ENCODE measurements at regions not wholly inside any gene's neighbourhood (a gene's known extent, or its start where the extent isn't known, plus 50 kb on each side); places are given as distances from the start of the nearest gene placed in this dataset.

- TF ChIP-seq CTCF (conservative IDR thresholded peaks at IDR 0.05; ENCODE audit: low read length), result no peak
- TF ChIP-seq EZH2phosphoT487 (IDR thresholded peaks at IDR 0.05; ENCODE audit: borderline replicate concordance), result no peak
Observed at GRCh38 chr10:28930514-28931495, 253.5 kb downstream of the BAMBI start.

Measured in Loucy (cell line).